ENCODE measurements at regions not wholly inside any gene's neighbourhood (a gene's known extent, or its start where the extent isn't known, plus 50 kb on each side); places are given as distances from the start of the nearest gene placed in this dataset.

- Histone ChIP-seq H3K27me3 (ENCODE audit: control insufficient read depth in 2 of 2, insufficient read depth in 2 of 2, low read length in 2 of 2) (peaks cover 0 to 7% of the 10 kb centered on the region in 2 donors), H3K27ac (ENCODE audit: low read depth in 2 of 2, low read length in 2 of 2) (no peak overlapping the region), H3K9ac (ENCODE audit: low read depth in 1 of 2, low read length in 2 of 2) (no peak overlapping the region), H3K36me3 (ENCODE audit: control insufficient read depth in 2 of 2, insufficient read depth in 2 of 2, low read length in 2 of 2) (no peaks in the 10 kb centered on the region), H3K4me1 (ENCODE audit: control insufficient read depth in 2 of 2, insufficient read depth in 2 of 2, low read length in 2 of 2) (no peaks in the 10 kb centered on the region), H3K4me3 (ENCODE audit: low read length in 2 of 2) (no peak overlapping the region), H3K9me3 (ENCODE audit: control insufficient read depth in 2 of 2, low read length in 2 of 2) (no peaks in the 10 kb centered on the region)
Measured at GRCh38 chr1:204797401-204797800, 73.3 kb upstream of the NFASC start.

DNA sequence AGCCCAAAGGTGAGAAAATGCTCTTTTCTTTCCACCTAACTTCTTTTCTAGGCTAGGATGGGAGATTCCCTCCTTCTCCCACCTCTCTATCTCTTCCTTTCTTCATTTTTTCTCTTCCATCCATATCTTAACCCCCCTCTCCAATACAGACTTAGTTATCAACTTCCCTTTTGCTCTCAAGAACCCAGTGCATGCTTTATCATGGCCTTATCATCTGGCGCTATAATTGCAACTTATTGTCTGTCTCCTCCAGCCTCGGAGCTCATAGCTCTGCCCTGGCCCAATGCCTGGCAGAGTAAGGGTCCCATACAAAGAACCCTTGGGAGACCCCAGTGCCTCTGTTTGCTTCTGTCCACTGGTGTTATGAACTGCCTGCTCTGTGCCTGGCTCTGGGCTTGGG is 71.0 kb upstream of the NFASC start:
- Histone ChIP-seq H3K27me3 (ENCODE audit: control insufficient read depth in 2 of 2, insufficient read depth in 2 of 2, low read length in 2 of 2) (peaks cover 0 to 5% of the 10 kb centered on the region in 2 donors), H3K9ac (ENCODE audit: low read depth in 1 of 2, low read length in 2 of 2) (no peak overlapping the region), H3K4me3 (ENCODE audit: low read length in 2 of 2) (no peak overlapping the region), H3K4me1 (ENCODE audit: control insufficient read depth in 2 of 2, insufficient read depth in 2 of 2, low read length in 2 of 2) (no peaks in the 10 kb centered on the region), H3K27ac (ENCODE audit: low read depth in 2 of 2, low read length in 2 of 2) (no peak overlapping the region), H3K36me3 (ENCODE audit: control insufficient read depth in 2 of 2, insufficient read depth in 2 of 2, low read length in 2 of 2) (no peaks in the 10 kb centered on the region), H3K9me3 (ENCODE audit: control insufficient read depth in 2 of 2, low read length in 2 of 2) (no peaks in the 10 kb centered on the region)

DNA sequence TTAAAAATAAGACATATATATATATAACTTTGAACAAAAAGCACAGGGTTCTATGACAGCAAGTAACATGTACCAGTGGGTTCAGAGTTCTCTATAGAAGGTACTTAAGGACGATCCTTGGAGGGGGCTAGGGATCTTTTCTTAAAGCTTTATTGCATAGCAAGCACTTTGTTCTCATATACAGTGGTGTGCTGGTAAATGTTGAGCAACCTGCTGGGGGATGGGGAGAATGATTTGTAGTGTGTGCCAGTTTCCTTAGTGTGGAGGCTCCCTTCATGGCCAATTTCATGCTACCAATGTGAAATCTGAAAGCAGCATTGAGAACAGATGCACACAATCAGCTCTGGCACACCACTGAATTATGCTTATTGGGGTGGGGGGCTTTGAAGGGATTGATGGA is 69.5 kb upstream of the NFASC start:
- H3K27me3 ChIP-seq (ENCODE audit: control insufficient read depth in 2 of 2, insufficient read depth in 2 of 2, low read length in 2 of 2), result peaks cover 0 to 5% of the 10 kb centered on the region in 2 donors
- H3K4me3 ChIP-seq (ENCODE audit: low read length in 2 of 2), result no peak overlapping the region
- no peaks in the 10 kb centered on the region for H3K4me1 ChIP-seq (ENCODE audit: control insufficient read depth in 2 of 2, insufficient read depth in 2 of 2, low read length in 2 of 2)
- no peak overlapping the region for H3K27ac ChIP-seq (ENCODE audit: low read depth in 2 of 2, low read length in 2 of 2)
- no peaks in the 10 kb centered on the region for H3K9me3 ChIP-seq (ENCODE audit: control insufficient read depth in 2 of 2, low read length in 2 of 2)
- H3K36me3 ChIP-seq (ENCODE audit: control insufficient read depth in 2 of 2, insufficient read depth in 2 of 2, low read length in 2 of 2), result no peaks in the 10 kb centered on the region
- H3K9ac ChIP-seq (ENCODE audit: low read depth in 1 of 2, low read length in 2 of 2), result no peak overlapping the region

GRCh38 chr1:204802401-204803175 is 68.1 kb upstream of the NFASC start:
- Histone ChIP-seq H3K36me3 (ENCODE audit: control insufficient read depth in 2 of 2, insufficient read depth in 2 of 2, low read length in 2 of 2) (no peaks in the 10 kb centered on the region), H3K9me3 (ENCODE audit: control insufficient read depth in 2 of 2, low read length in 2 of 2) (no peaks in the 10 kb centered on the region), H3K9ac (ENCODE audit: low read depth in 1 of 2, low read length in 2 of 2) (no peak overlapping the region), H3K27ac (ENCODE audit: low read depth in 2 of 2, low read length in 2 of 2) (no peak overlapping the region), H3K4me3 (ENCODE audit: low read length in 2 of 2) (no peak overlapping the region), H3K4me1 (ENCODE audit: control insufficient read depth in 2 of 2, insufficient read depth in 2 of 2, low read length in 2 of 2) (peaks cover 4 to 6% of the 10 kb centered on the region in 2 donors), H3K27me3 (ENCODE audit: control insufficient read depth in 2 of 2, insufficient read depth in 2 of 2, low read length in 2 of 2) (peaks cover 0 to 5% of the 10 kb centered on the region in 2 donors)

- H3K4me1 ChIP-seq (ENCODE audit: control insufficient read depth in 2 of 2, insufficient read depth in 2 of 2, low read length in 2 of 2), result peaks cover 10% of the 10 kb centered on the region in 2 donors
- H3K27ac ChIP-seq (ENCODE audit: low read depth in 2 of 2, low read length in 2 of 2), result no peak overlapping the region
- no peaks in the 10 kb centered on the region for H3K9me3 ChIP-seq (ENCODE audit: control insufficient read depth in 2 of 2, low read length in 2 of 2)
- no peaks in the 10 kb centered on the region for H3K36me3 ChIP-seq (ENCODE audit: control insufficient read depth in 2 of 2, insufficient read depth in 2 of 2, low read length in 2 of 2)
- no peak overlapping the region for H3K9ac ChIP-seq (ENCODE audit: low read depth in 1 of 2, low read length in 2 of 2)
- H3K27me3 ChIP-seq (ENCODE audit: control insufficient read depth in 2 of 2, insufficient read depth in 2 of 2, low read length in 2 of 2), result peaks cover 0 to 5% of the 10 kb centered on the region in 2 donors
- H3K4me3 ChIP-seq (ENCODE audit: low read length in 2 of 2), result no peak overlapping the region
Measured at GRCh38 chr1:204803607-204804006, 67.1 kb upstream of the NFASC start.

DNA sequence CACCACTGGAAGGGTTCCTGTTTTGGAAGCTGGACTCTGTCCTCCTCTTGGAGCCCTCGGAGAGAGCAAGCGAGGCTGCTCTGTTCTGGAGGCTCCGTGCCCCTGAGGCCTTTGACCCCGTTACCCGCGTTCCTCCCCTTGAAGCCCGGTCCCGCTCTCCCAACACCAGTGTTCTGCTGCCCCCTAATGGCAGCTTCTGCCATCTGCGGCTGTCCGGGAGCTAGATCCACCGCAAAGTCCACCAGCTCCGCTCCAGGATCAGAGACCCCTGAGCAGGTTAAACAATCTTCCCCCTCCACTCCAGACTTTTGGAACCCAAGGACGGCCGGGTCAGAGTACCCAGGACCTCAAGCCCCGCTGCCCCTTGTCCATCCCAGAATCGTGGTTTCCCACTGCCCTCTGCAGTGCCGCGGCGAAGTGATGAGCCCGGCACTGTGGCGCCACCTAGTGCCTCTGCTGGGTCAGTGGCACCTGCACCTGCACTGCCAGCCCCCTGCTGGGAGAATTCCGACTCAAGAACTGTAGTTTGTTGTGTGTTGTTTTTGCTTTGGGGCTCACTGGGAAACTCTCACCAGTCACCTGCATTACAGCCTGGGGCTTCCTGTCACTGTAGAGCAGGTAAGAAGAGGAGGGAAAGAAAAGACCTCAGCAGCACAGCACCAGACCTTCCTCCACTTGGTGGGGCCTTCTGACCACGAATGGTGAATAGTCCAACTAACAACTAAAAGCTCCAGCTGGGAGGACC is 63.5 kb upstream of the NFASC start:
- Histone ChIP-seq H3K4me1 (ENCODE audit: control insufficient read depth in 2 of 2, insufficient read depth in 2 of 2, low read length in 2 of 2) (peaks cover 10 to 13% of the 10 kb centered on the region in 2 donors), H3K27ac (ENCODE audit: low read depth in 2 of 2, low read length in 2 of 2) (no peak overlapping the region), H3K9me3 (ENCODE audit: control insufficient read depth in 2 of 2, low read length in 2 of 2) (no peaks in the 10 kb centered on the region), H3K4me3 (ENCODE audit: low read length in 2 of 2) (peak overlapping the region; percentile 59 to 76), H3K36me3 (ENCODE audit: control insufficient read depth in 2 of 2, insufficient read depth in 2 of 2, low read length in 2 of 2) (no peaks in the 10 kb centered on the region), H3K27me3 (ENCODE audit: control insufficient read depth in 2 of 2, insufficient read depth in 2 of 2, low read length in 2 of 2) (no peaks in the 10 kb centered on the region), H3K9ac (ENCODE audit: low read depth in 1 of 2, low read length in 2 of 2) (peak overlapping the region in 1 of 2 donors; percentile 23)

DNA sequence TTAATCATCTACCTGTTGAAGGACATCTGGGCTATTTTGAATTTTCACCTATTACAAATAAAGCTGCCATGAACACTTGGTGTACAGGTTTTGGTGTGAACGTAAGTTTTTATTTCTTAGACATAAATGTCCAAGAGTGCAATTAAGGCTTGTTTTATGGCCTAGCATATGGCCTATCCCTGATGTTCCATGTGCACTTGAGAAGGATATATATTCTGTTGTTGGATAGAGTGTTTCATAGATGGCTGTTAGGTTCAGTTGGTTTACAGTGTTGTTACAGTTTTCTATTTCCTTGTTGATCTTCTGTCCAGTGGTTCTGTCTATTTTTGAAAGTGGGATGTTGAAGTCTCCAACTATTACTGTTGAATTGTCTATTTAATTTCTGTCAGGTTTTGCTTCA is 61.2 kb upstream of the NFASC start:
- no peak overlapping the region for H3K9ac ChIP-seq (ENCODE audit: low read depth in 1 of 2, low read length in 2 of 2)
- H3K27me3 ChIP-seq (ENCODE audit: control insufficient read depth in 2 of 2, insufficient read depth in 2 of 2, low read length in 2 of 2), result no peaks in the 10 kb centered on the region
- no peak overlapping the region for H3K27ac ChIP-seq (ENCODE audit: low read depth in 2 of 2, low read length in 2 of 2)
- H3K4me1 ChIP-seq (ENCODE audit: control insufficient read depth in 2 of 2, insufficient read depth in 2 of 2, low read length in 2 of 2), result peaks cover 19 to 24% of the 10 kb centered on the region in 2 donors
- H3K9me3 ChIP-seq (ENCODE audit: control insufficient read depth in 2 of 2, low read length in 2 of 2), result no peaks in the 10 kb centered on the region
- no peaks in the 10 kb centered on the region for H3K36me3 ChIP-seq (ENCODE audit: control insufficient read depth in 2 of 2, insufficient read depth in 2 of 2, low read length in 2 of 2)
- H3K4me3 ChIP-seq (ENCODE audit: low read length in 2 of 2), result no peak overlapping the region

DNA sequence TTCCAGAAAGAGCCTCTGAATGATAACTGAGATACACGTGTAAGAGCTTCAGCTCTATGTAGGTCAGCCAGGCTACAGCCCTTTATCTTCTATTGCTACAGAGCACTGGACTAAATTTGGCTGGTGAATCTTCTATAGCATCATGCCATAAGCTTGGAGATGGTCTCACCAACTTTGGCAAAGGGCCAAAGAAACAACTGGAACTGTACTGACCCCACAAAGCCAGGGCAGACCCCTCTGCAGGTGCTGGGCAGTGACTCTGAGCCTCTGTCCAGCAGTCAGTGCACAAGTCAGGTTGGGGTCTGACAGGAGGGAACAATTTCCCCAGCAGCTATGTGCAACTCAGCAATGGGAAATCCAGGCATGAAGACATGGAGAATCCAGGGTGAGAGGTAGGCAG is 57.8 kb upstream of the NFASC start:
- no peaks in the 10 kb centered on the region for H3K9me3 ChIP-seq (ENCODE audit: control insufficient read depth in 2 of 2, low read length in 2 of 2)
- H3K4me3 ChIP-seq (ENCODE audit: low read length in 2 of 2), result no peak overlapping the region
- H3K4me1 ChIP-seq (ENCODE audit: control insufficient read depth in 2 of 2, insufficient read depth in 2 of 2, low read length in 2 of 2), result peaks cover 15 to 17% of the 10 kb centered on the region in 2 donors
- H3K27me3 ChIP-seq (ENCODE audit: control insufficient read depth in 2 of 2, insufficient read depth in 2 of 2, low read length in 2 of 2), result no peaks in the 10 kb centered on the region
- H3K36me3 ChIP-seq (ENCODE audit: control insufficient read depth in 2 of 2, insufficient read depth in 2 of 2, low read length in 2 of 2), result no peaks in the 10 kb centered on the region
- no peak overlapping the region for H3K27ac ChIP-seq (ENCODE audit: low read depth in 2 of 2, low read length in 2 of 2)
- no peak overlapping the region for H3K9ac ChIP-seq (ENCODE audit: low read depth in 1 of 2, low read length in 2 of 2)

DNA sequence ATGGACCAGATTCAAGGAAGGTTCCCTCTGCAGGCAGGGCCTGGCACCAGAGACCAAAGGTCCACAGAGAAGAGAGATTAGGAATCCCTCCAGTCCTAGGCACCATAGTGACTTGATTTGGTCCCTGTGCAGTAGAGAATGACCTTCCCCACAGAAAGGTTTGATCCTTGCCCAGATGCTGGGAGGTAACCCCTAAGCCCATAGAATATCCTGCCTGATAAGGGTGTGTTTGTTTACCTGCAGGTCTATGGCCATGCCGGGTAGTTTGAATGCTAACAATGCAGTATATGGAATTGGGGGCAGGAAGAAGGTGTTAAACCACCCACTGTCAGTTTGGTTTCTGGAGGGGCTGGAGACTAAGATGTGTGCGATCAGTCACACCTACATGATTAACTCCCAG is 57.1 kb upstream of the NFASC start:
- Histone ChIP-seq H3K9me3 (ENCODE audit: control insufficient read depth in 2 of 2, low read length in 2 of 2) (no peaks in the 10 kb centered on the region), H3K4me1 (ENCODE audit: control insufficient read depth in 2 of 2, insufficient read depth in 2 of 2, low read length in 2 of 2) (peaks cover 10 to 14% of the 10 kb centered on the region in 2 donors), H3K27me3 (ENCODE audit: control insufficient read depth in 2 of 2, insufficient read depth in 2 of 2, low read length in 2 of 2) (no peaks in the 10 kb centered on the region), H3K4me3 (ENCODE audit: low read length in 2 of 2) (no peak overlapping the region), H3K36me3 (ENCODE audit: control insufficient read depth in 2 of 2, insufficient read depth in 2 of 2, low read length in 2 of 2) (no peaks in the 10 kb centered on the region), H3K9ac (ENCODE audit: low read depth in 1 of 2, low read length in 2 of 2) (no peak overlapping the region), H3K27ac (ENCODE audit: low read depth in 2 of 2, low read length in 2 of 2) (no peak overlapping the region)

GRCh38 chr1:204814166-204814884 is 56.3 kb upstream of the NFASC start:
- H3K9ac ChIP-seq (ENCODE audit: low read depth in 1 of 2, low read length in 2 of 2), result no peak overlapping the region
- H3K9me3 ChIP-seq (ENCODE audit: control insufficient read depth in 2 of 2, low read length in 2 of 2), result no peaks in the 10 kb centered on the region
- H3K36me3 ChIP-seq (ENCODE audit: control insufficient read depth in 2 of 2, insufficient read depth in 2 of 2, low read length in 2 of 2), result no peaks in the 10 kb centered on the region
- H3K27ac ChIP-seq (ENCODE audit: low read depth in 2 of 2, low read length in 2 of 2), result no peak overlapping the region
- no peak overlapping the region for H3K4me3 ChIP-seq (ENCODE audit: low read length in 2 of 2)
- no peaks in the 10 kb centered on the region for H3K27me3 ChIP-seq (ENCODE audit: control insufficient read depth in 2 of 2, insufficient read depth in 2 of 2, low read length in 2 of 2)
- H3K4me1 ChIP-seq (ENCODE audit: control insufficient read depth in 2 of 2, insufficient read depth in 2 of 2, low read length in 2 of 2), result peaks cover 10 to 11% of the 10 kb centered on the region in 2 donors
